ENCODE measurements at regions not wholly inside any gene's neighbourhood (a gene's known extent, or its start where the extent isn't known, plus 50 kb on each side); places are given as distances from the start of the nearest gene placed in this dataset.

DNA sequence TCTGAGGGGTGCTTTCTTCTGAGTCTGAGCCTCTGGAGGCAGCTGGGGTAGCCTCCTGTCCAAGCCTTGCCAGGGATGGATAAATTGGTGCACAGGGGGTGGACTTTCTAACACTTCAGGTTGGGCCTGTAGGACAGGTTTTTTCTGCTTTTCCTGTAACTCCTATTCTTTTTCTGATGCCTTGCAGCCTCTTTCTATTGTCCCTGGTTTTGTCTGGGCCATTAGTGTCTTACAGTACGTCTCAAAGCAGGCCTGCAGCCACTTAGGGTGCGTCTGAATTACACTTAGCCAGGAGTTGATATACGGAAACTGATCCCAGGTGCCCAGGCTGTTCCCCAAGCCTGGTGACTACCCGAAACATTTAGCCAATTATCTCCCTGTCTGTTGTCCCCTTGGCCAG is 213.3 kb upstream of the HTR2A start:
- Mint-ChIP-seq H3K9me3 (no peaks in the 10 kb centered on the region), H3K4me3 (no peak overlapping the region), H3K36me3 (ENCODE audit: insufficient read depth) (no peaks in the 10 kb centered on the region), H3K27me3 (no peaks in the 10 kb centered on the region), H3K27ac (ENCODE audit: low read depth) (no peak overlapping the region), H3K4me1 (no peaks in the 10 kb centered on the region)
- ATAC-seq (replicated peaks; ENCODE audit: extremely low read depth, poor library complexity, severe bottlenecking), result no peak
- no peak for DNase-seq (ENCODE audit: low spot score in 2 of 2)

DNA sequence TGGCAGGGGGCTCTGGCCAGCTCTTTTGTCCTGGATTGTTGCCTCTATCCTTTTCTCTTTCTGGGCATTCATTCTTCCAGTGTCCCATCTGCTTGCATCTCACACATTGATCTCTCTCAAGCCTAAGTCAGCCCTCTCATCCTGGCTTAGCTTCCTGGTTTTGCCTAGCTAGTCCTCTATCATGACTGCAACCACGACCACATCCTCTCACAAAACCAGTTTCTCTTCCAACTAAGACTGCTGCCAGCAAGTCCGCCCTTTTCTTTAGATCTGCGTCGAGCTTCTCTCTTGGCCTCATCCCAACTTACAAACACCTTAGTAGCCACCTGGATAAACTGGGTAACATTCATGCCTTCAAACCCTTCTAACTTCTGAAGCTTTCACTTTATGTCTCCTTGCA is 212.2 kb upstream of the HTR2A start:
- ATAC-seq (replicated peaks; ENCODE audit: extremely low read depth, poor library complexity, severe bottlenecking) (no peak), DNase-seq (ENCODE audit: low spot score in 2 of 2) (no peak)
- no peak overlapping the region for H3K27ac Mint-ChIP-seq (ENCODE audit: low read depth)
- no peaks in the 10 kb centered on the region for H3K4me1 Mint-ChIP-seq
- no peaks in the 10 kb centered on the region for H3K9me3 Mint-ChIP-seq
- H3K27me3 Mint-ChIP-seq, result no peaks in the 10 kb centered on the region
- H3K4me3 Mint-ChIP-seq, result no peak overlapping the region
- no peaks in the 10 kb centered on the region for H3K36me3 Mint-ChIP-seq (ENCODE audit: insufficient read depth)

DNA sequence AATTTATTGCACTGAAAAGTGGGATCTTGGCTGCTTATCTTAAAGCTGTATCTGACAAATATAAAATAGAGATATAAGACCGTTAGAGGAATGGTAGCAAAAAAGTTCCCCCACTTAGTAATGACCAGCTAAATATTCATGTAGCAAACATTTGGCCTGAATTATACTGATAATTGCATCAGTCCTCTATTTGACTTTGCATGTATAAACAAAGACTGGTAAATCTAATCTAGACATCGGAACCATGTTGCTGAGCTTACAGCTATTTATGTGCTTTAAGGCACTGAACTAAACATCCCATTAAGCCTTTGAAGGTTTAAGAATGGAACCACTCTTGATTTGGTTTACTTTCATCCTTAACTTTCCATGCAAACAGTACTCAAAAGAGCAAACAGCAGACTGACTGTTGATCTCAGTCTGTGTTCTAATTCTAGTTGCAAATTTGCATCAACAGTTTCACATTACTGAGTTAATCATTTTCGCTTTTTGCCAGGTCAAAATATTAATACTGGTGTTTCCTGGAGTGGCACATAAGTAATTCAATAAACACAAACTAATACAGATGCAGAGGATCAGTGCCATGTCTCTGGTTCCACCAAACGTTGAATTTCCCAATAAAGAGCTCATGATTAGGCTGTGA is 203.5 kb upstream of the HTR2A start:
- H3K36me3 Mint-ChIP-seq (ENCODE audit: insufficient read depth), result no peaks in the 10 kb centered on the region
- no peaks in the 10 kb centered on the region for H3K4me1 Mint-ChIP-seq
- H3K27me3 Mint-ChIP-seq, result peaks cover 8% of the 10 kb centered on the region
- no peak overlapping the region for H3K27ac Mint-ChIP-seq (ENCODE audit: low read depth)
- ATAC-seq (replicated peaks; ENCODE audit: extremely low read depth, poor library complexity, severe bottlenecking) (no peak), DNase-seq (ENCODE audit: low spot score in 2 of 2) (no peak)
- no peak overlapping the region for H3K4me3 Mint-ChIP-seq
- peaks cover 5% of the 10 kb centered on the region for H3K9me3 Mint-ChIP-seq

DNA sequence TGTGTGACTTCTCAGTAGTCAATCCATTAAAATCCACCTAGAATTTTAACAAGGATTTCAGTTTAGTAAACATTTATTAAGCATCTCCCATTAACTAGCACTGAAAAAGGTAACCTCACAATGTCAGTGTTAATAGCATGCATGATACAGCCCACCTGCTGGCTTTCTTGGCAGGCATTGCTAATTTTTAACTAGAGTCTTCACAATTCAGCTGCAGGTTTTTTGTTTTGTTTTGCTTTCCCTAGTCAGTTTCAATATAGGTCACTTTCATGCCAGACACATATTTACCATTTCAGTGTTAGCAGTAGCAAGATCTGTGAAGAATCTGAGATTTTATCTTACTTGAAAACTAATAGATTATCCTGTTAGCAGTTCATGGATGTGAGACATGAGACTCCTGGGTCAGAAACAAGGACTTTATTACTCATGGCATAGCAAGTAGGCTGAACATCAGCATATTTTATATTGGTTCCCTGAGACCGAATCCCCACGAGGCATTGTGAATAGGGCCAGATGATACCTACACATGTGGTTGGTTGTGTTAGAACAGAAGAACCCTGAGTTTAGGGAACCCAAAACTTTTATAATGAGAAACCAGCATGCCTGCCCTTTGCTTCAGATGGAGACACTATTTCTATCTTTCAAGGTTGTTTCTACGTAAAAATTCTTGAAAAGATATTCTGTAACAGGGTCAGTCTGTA is 198.0 kb upstream of the HTR2A start:
- no peaks in the 10 kb centered on the region for H3K9me3 Mint-ChIP-seq
- H3K4me3 Mint-ChIP-seq, result no peak overlapping the region
- DNase-seq (ENCODE audit: low spot score in 2 of 2) (no peak), ATAC-seq (replicated peaks; ENCODE audit: extremely low read depth, poor library complexity, severe bottlenecking) (no peak)
- no peaks in the 10 kb centered on the region for H3K36me3 Mint-ChIP-seq (ENCODE audit: insufficient read depth)
- no peaks in the 10 kb centered on the region for H3K4me1 Mint-ChIP-seq
- no peak overlapping the region for H3K27ac Mint-ChIP-seq (ENCODE audit: low read depth)
- peaks cover 8% of the 10 kb centered on the region for H3K27me3 Mint-ChIP-seq

DNA sequence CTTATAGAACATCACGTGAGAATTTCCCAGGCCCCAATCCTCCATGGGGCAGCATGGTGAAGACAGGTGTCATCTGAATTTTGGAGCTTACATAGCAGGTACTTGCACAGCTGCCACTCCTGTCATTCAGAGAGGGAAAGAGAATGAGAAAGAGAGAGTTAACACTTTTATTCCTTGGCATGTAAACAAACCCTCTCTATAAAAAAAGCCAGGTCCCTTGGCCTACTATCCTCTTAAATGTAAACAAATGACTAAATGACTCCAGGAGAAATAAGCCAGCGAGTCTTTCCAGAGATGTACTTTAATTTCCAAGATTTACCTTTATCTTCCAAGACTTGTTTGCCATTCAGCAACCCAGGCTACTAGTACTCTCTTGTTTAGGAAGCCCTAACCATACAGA is 195.3 kb upstream of the HTR2A start:
- no peak overlapping the region for H3K27ac Mint-ChIP-seq (ENCODE audit: low read depth)
- no peaks in the 10 kb centered on the region for H3K9me3 Mint-ChIP-seq
- H3K36me3 Mint-ChIP-seq (ENCODE audit: insufficient read depth), result no peaks in the 10 kb centered on the region
- H3K4me1 Mint-ChIP-seq, result no peaks in the 10 kb centered on the region
- H3K27me3 Mint-ChIP-seq, result no peaks in the 10 kb centered on the region
- H3K4me3 Mint-ChIP-seq, result no peak overlapping the region
- DNase-seq (ENCODE audit: low spot score in 2 of 2), result no peak
- no peak for ATAC-seq (replicated peaks; ENCODE audit: extremely low read depth, poor library complexity, severe bottlenecking)

DNA sequence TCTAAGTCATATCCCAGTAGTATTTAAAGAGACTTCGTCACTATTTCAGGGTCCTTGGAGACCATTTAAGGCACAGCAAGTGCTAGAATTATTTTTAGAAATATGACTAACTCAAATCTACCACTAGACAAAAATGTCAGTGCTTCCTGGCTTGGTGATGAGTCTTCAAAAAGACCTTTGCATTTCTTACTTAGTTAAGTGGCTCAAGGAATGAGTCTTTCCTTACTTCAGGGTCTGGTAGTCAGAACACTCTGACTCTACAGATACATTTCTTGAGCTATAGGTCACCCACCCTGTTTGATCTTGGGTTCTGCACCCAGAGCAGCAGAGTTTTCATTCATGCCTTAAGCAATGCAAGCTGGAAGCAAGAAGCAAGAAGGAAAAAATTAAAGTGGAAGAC is 191.0 kb upstream of the HTR2A start:
- no peaks in the 10 kb centered on the region for H3K4me1 Mint-ChIP-seq
- H3K4me3 Mint-ChIP-seq, result no peak overlapping the region
- ATAC-seq (replicated peaks; ENCODE audit: extremely low read depth, poor library complexity, severe bottlenecking), result no peak
- H3K36me3 Mint-ChIP-seq (ENCODE audit: insufficient read depth), result no peaks in the 10 kb centered on the region
- H3K27ac Mint-ChIP-seq (ENCODE audit: low read depth), result no peak overlapping the region
- H3K9me3 Mint-ChIP-seq, result no peaks in the 10 kb centered on the region
- DNase-seq (ENCODE audit: low spot score in 2 of 2), result no peak
- H3K27me3 Mint-ChIP-seq, result no peaks in the 10 kb centered on the region

DNA sequence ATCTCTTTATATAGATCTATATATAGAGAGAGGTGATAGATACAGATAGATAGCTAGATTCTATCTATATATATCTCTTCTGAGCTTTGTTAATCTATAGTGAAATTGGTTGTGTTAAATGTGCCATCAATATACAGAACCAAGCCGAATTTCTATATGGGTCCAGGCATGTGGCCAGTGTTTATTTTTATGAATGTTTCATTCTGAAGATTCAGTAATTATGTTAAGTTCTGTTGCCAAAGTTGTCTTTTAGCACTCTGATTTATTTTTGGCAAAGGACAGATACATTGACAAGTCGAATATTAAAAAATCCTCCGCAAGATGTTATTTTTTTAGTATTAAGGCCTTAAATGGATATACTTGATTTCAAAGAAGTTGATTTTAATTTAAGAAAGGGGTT is 190.4 kb upstream of the HTR2A start:
- Mint-ChIP-seq H3K27ac (ENCODE audit: low read depth) (no peak overlapping the region), H3K4me3 (no peak overlapping the region), H3K36me3 (ENCODE audit: insufficient read depth) (no peaks in the 10 kb centered on the region), H3K27me3 (no peaks in the 10 kb centered on the region), H3K9me3 (no peaks in the 10 kb centered on the region), H3K4me1 (no peaks in the 10 kb centered on the region)
- ATAC-seq (replicated peaks; ENCODE audit: extremely low read depth, poor library complexity, severe bottlenecking) (no peak), DNase-seq (ENCODE audit: low spot score in 2 of 2) (no peak)

DNA sequence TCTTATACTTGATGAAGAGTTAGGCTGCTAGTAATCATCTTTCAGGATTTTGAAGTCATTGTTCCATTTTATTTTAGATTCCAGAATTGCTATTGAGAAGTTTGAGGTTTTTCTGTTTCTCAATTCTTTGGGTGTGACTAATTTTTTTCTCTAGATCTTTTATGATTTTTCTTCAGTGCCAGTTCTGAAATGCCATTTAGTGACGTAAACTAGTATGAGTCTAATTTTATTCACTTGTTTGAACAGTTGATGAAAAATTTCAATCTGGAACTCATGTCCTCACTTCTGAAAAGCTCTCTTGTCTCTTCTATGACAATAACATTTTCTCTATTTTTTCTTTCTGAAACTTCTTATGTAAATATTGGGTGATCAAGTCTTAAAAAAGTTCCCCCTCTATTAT is 188.5 kb upstream of the HTR2A start:
- no peaks in the 10 kb centered on the region for H3K36me3 Mint-ChIP-seq (ENCODE audit: insufficient read depth)
- H3K9me3 Mint-ChIP-seq, result no peaks in the 10 kb centered on the region
- no peak overlapping the region for H3K27ac Mint-ChIP-seq (ENCODE audit: low read depth)
- H3K4me1 Mint-ChIP-seq, result no peaks in the 10 kb centered on the region
- H3K27me3 Mint-ChIP-seq, result no peaks in the 10 kb centered on the region
- H3K4me3 Mint-ChIP-seq, result no peak overlapping the region
- DNase-seq (ENCODE audit: low spot score in 2 of 2) (no peak), ATAC-seq (replicated peaks; ENCODE audit: extremely low read depth, poor library complexity, severe bottlenecking) (no peak)

DNA sequence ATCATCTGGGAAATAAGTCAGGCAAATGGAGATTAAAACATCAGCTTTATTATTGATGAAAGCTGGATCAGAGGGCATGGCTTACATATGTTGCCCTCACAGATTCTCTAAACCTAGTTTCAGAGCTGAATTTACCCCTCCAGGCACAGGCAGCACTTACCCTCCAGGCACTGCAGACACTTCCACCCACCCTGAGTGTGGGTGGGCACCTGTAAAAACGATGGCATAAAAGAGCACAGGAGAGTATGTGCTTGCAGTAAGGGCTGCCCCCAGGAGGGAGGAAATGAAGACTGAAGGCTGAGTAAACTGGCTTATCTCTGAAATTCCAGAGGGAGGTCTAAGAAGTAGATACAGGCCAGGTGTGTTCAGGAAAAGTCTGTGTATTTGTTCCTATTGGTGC is 185.0 kb upstream of the HTR2A start:
- DNase-seq (ENCODE audit: low spot score in 2 of 2), result no peak
- no peaks in the 10 kb centered on the region for H3K4me1 Mint-ChIP-seq
- no peaks in the 10 kb centered on the region for H3K27me3 Mint-ChIP-seq
- no peak overlapping the region for H3K4me3 Mint-ChIP-seq
- ATAC-seq (replicated peaks; ENCODE audit: extremely low read depth, poor library complexity, severe bottlenecking), result no peak
- no peak overlapping the region for H3K27ac Mint-ChIP-seq (ENCODE audit: low read depth)
- H3K36me3 Mint-ChIP-seq (ENCODE audit: insufficient read depth), result no peaks in the 10 kb centered on the region
- no peaks in the 10 kb centered on the region for H3K9me3 Mint-ChIP-seq

DNA sequence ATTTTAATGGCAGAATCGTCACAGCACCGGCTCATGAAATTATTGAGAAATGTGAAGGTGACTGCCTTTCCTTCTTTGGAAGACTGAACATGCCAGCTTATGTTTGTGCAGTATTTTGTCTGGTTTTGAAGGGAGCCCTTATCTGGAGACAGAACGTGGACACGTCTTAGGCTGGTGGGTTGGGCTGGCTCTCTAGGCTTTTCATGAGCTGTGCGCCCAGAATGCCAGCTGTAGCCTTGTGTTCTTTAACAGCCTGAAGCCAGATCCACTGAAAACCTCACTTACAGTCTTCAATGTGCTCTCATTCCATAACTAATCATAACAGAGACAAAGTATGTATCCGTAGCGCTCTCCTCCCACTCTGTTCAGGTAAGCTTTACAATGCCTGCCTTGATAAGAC is 184.4 kb upstream of the HTR2A start:
- H3K36me3 Mint-ChIP-seq (ENCODE audit: insufficient read depth), result no peaks in the 10 kb centered on the region
- no peak overlapping the region for H3K27ac Mint-ChIP-seq (ENCODE audit: low read depth)
- peaks cover 3% of the 10 kb centered on the region for H3K9me3 Mint-ChIP-seq
- H3K4me1 Mint-ChIP-seq, result no peaks in the 10 kb centered on the region
- no peaks in the 10 kb centered on the region for H3K27me3 Mint-ChIP-seq
- no peak overlapping the region for H3K4me3 Mint-ChIP-seq
- ATAC-seq (replicated peaks; ENCODE audit: extremely low read depth, poor library complexity, severe bottlenecking) (no peak), DNase-seq (ENCODE audit: low spot score in 2 of 2) (no peak)

DNA sequence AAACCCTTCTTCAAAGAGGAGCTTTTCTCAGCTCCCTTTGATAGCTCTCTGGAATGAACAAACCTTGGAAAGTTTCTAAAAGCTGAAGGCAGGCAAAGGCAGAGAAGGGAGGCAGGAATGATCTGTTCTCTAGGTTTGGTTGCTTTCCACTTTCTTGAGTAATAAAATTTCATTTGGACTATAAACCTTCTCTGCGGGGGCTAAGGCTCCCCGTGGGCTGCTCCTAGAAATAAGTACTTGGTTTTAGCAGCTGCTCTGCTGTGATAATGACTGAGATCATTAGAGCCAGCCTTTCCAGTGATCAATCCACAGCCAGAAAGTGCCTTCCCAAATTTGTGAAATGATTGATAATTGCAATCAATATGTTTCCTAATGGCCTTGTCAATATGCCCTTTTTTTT is 183.8 kb upstream of the HTR2A start:
- Mint-ChIP-seq H3K9me3 (peaks cover 6% of the 10 kb centered on the region), H3K4me3 (no peak overlapping the region), H3K36me3 (ENCODE audit: insufficient read depth) (no peaks in the 10 kb centered on the region), H3K4me1 (no peaks in the 10 kb centered on the region), H3K27me3 (no peaks in the 10 kb centered on the region), H3K27ac (ENCODE audit: low read depth) (no peak overlapping the region)
- ATAC-seq (replicated peaks; ENCODE audit: extremely low read depth, poor library complexity, severe bottlenecking), result no peak
- no peak for DNase-seq (ENCODE audit: low spot score in 2 of 2)

DNA sequence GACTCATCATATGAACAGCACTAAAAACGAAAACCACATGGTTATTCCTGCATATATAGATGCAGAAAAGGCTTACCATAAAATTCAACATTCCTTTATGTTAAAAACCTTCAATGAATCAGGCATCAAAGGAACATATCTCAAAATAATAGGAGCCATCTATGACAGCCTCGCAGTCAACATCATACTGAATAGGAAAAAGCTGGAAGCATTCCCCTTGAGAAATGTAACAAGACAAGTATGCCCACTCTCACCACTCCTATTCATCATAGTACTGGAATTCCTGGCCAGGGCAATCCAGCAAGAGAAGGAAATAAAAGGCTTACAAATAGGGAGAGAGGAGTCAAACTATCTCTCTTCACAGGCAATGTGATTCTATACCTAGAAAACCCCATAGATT is 179.6 kb upstream of the HTR2A start:
- no peak overlapping the region for H3K27ac Mint-ChIP-seq (ENCODE audit: low read depth)

DNA sequence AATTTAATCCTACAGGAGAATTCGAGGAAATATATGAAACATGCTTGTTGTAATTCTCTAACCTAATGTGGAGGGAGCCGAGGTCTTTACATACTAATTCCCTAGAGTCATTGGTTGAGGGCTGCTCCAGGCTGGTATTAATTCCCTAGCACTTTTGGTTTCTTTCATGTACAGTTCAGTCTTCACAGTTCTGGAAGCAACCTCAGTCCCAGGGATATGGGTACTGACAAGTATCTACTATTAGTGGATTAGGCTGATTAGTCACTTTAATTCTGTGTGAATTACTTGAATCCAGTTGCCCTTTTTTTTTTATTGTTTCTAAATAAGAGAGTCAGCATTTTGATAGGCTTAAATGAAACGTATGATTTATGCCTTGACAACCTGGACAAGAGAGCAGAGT is 172.3 kb upstream of the HTR2A start:
- Mint-ChIP-seq H3K36me3 (ENCODE audit: insufficient read depth) (no peaks in the 10 kb centered on the region), H3K9me3 (no peaks in the 10 kb centered on the region)

More for the DNA sequence above, 179.6 kb upstream of the HTR2A start:
- no peak overlapping the region for H3K4me3 Mint-ChIP-seq
- peaks cover 6% of the 10 kb centered on the region for H3K9me3 Mint-ChIP-seq
- DNase-seq (ENCODE audit: low spot score in 2 of 2) (no peak), ATAC-seq (replicated peaks; ENCODE audit: extremely low read depth, poor library complexity, severe bottlenecking) (no peak)
- H3K4me1 Mint-ChIP-seq, result no peaks in the 10 kb centered on the region
- no peaks in the 10 kb centered on the region for H3K36me3 Mint-ChIP-seq (ENCODE audit: insufficient read depth)
- H3K27me3 Mint-ChIP-seq, result no peaks in the 10 kb centered on the region

More for the DNA sequence above, 172.3 kb upstream of the HTR2A start:
- no peak overlapping the region for H3K4me3 Mint-ChIP-seq
- DNase-seq (ENCODE audit: low spot score in 2 of 2) (no peak), ATAC-seq (replicated peaks; ENCODE audit: extremely low read depth, poor library complexity, severe bottlenecking) (no peak)
- no peaks in the 10 kb centered on the region for H3K4me1 Mint-ChIP-seq
- H3K27me3 Mint-ChIP-seq, result no peaks in the 10 kb centered on the region
- no peak overlapping the region for H3K27ac Mint-ChIP-seq (ENCODE audit: low read depth)

Measured in central memory CD8-positive, alpha-beta T cell (primary cell).